ENCODE measurements at regions not wholly inside any gene's neighbourhood (a gene's known extent, or its start where the extent isn't known, plus 50 kb on each side); places are given as distances from the start of the nearest gene placed in this dataset.
"Not testable (repeated sequence)": the region's sequence is repeated elsewhere in the genome, so short reads cannot be mapped to it uniquely, and the experiment has no call there.

DNA sequence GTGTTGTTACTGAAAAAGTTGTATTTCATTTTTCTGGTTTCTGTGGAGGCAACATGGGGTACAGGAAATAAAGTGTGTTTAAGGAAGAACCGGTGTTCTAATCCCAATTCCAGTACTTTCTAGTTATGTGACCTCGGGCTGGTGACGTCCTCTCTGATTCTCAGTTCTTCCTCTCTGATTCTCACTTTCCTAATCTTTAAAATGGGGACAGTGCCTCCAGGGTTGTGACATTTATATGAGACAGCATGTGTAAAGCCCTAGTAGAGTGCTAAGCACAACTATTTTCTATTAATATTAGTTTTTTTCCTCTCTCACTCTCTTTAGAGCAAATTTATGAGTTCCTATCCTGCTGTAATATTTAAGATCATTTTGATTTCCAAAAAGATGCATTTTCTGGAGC is 50.9 kb upstream of the PTPDC1 start:
- no peak for DNase-seq

DNA sequence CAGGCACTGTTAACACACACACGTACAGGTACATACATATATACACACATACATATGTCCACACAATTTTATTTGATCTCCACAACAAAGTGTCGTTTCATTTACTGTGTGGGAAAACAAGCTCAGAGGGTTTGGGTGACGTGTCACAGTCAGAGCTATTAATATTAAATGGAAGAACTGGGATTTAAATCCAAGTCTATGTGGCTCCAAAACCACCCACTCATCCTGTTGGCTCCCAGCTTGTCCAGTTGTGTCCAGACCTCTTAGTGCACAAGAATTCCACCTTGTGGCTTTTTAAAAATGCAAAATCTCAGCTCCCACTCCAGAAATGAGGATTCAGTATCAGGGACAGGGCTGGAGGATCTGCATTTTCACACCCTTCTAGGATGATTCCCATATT is 52.3 kb upstream of the PTPDC1 start:
- DNase-seq, result no peak

DNA sequence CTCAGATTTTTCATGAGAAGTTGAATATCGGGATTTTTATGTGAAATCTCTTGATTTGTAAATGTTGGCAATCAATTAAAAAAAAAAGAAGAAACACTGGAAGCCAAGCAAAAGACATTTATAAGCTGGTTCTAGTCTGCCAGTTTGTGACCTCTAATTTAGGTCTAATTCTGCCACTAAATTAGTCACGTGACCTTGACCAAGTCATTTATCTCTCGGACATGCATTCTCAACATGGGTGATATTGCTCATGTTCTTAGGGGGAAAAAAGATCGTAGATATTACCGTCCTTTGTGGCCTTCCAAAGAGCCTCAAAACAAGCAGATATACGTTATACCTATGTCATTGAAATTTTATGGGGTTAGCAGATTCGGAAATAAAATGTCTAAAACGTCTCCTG is 52.9 kb upstream of the PTPDC1 start:
- DNase-seq, result no peak

DNA sequence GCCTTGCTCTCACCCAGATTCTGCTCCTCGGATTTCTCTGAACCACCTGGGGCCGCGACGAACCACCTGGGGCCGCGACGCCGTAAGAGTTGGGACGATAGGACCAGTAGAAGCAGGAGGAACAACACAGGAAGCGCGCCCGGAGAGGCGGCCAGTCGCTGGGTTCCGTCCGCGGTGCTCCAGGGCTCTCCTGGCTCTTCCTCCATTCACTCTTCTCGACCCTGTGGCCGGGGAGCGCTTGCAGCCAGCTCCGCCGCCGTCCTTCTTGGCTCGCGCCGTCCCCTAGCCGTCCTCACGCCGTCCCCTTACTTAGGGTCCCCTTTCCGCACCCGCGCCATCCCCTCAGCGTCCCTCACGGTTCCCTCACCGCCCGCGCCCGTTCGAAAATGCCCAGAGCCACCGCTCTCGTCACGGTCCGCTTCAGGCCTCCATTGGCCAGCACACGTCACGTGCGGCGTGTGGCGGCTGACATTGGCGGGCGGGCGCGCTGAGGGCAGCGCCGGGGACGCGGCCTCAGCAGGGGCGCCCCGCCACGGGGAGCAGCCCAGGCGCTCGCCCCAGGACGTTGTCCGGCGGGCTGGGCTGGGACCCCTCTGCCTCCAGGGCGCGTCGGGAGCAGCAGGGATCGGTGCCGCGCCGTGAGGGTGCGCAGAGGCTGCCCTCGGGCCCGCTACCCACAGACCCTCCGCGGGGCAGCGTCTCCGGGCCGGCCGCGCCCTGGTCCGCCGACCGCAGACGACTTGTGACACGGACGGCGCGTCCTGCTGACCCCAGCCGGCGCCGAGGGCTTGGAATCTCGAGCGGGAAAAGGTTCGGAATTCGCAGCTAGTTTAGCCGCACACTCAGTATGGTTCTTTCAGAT is 53.7 kb upstream of the PTPDC1 start:
- DNase-seq, result peak in 55 of 56 donors; percentile 20 to 91 (median 76)

DNA sequence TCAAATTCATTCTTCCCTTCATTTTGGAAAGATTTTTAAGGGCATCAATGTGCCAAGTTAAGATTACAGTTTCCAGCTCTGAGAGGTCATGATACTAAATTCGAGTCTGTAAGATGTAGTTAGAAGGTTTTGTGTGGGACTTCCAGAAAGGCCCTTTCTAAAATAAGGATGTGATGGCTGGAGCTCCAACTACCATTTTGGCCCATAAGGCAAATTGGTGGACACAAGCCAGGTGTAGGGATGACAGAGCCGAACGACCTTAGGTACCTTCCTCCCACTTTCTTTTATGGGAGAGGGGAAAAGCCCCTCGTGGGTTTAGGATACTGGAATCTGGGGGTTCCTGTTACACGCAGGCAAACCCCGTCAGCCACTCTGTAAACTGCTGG is 54.3 kb upstream of the PTPDC1 start:
- no peak for DNase-seq

DNA sequence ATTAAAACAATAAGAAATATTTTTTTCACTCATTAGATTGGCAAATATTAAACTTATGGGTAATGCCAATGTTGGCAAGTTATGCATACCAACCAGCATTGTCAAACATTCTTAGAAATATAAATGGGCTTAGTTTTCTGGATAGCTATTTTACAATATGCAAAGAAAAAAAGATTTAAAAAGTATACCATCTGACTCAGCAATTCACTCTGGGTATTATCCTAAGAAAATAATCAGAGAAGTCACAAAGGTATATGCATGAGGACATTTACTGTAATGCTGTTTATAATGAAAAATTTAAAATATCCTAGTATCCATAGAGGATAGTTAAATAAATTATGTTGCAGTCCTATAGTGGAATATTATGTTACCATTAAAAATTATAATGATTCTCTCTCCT is 57.4 kb upstream of the PTPDC1 start:
- DNase-seq, result no peak

DNA sequence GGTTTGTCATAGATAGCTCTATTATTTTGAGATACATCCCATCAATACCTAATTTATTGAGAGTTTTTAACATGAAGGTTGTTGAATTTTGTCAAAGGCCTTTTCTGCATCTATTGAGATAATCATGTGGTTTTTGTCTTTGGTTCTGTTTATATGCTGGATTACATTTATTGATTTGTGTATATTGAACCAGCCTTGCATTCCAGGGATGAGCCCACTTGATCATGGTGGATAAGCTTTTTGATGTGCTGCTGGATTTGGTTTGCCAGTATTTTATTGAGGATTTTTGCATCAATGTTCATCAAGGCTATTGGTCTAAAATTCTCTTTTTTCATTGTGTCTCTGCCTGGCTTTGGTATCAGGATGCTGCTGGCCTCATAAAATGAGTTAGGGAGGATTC is 61.8 kb upstream of the PTPDC1 start:
- DNase-seq, result not testable (repeated sequence)

DNA sequence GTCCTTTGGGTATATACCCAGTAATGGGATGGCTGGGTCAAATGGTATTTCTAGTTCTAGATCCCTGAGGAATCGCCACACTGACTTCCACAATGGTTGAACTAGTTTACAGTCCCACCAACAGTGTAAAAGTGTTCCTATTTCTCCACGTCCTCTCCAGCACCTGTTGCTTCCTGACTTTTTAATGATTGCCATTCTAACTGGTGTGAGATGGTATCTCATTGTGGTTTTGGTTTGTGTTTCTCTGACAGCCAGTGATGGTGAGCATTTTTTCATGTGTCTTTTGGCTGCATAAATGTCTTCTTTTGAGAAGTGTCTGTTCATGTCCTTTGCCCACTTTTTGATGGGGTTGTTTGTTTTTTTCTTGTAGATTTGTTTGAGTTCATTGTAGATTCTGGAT is 63.4 kb upstream of the PTPDC1 start:
- DNase-seq, result not testable (repeated sequence)

DNA sequence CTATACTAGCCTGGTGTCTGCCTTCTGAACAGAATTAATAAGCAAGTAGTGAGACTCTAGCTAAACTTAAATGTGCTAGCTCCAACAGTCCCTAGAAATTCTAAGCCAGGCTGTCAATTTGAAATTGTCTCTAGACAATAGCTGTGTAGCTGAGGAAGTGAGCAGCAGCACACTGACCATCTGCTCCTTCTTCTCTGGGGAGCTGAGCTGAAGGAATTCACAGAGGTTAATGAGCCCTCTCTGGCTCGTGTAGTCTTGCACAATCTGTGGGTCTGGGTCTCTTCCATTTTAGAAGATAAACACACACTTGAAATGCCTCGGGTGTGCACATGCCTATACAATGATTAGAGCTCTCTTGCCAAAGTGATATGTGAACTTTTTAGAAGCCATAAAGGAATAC is 63.5 kb upstream of the BARX1 start:
- DNase-seq, result no peak

DNA sequence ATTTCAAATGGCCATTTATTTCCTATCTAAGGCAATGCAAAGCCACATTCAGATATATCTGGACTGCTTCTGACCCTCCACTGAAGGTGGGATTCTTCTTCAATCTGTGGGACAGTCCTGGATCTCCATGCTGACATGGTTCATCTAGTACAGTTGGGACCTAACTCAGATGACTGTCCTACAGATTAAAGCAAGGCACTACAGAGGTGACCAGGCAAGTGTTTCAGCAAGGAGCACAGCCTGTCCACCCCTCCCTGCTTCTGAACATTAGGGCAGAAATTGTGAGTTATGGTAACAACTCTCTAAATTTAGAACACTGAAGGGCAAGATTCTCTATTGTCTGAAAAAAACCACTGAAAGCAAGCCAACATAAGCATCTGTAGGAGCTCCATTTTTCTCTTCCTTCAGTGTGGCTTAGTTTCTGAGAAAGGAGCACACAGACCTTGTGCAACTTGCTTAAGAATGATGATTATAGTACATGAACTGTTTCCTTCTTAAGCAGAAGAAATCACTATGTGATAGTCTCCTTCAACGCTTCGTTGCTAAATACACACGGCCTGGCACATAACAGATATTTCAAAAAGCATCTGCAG is 62.9 kb upstream of the BARX1 start:
- no peak for DNase-seq

DNA sequence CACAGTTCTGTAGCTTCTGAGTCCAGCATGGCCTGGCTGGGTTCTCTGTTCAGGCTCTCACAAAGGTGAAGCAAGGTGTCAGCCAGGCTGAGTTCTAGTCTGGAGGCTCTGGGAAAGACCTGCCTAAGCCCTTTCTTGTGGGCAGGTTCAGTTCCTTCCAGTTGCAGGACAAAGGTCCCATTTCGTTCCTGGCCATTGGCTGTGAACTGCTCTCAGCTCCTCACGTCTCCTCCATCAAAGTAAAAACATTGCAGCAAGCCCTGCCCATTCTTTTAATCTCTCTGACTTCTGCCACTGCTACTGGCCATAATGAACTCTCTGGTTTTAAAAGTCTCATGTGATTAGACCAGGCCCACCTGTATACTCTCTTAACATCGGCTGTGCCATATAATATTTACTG is 61.6 kb upstream of the BARX1 start:
- DNase-seq, result no peak

DNA sequence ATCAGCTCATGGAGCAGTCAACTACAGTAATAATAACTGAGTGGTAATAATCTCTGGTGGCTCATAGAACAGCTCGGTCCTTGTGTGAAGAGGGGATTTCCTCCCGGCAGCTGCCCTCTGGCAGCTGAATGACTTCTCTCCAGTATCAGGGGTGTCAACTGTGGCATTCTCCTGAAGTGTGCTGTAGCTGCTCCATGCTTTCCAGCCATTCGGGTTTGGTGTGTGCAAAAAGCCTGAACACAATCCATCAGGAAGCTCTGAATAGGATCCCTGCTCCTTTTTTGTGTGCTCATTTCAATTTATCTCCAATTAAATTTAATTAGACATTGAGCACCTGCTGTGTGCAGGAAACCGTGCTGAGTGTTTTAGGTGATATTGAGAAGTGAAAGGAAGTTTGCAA is 59.8 kb upstream of the BARX1 start:
- DNase-seq, result no peak

DNA sequence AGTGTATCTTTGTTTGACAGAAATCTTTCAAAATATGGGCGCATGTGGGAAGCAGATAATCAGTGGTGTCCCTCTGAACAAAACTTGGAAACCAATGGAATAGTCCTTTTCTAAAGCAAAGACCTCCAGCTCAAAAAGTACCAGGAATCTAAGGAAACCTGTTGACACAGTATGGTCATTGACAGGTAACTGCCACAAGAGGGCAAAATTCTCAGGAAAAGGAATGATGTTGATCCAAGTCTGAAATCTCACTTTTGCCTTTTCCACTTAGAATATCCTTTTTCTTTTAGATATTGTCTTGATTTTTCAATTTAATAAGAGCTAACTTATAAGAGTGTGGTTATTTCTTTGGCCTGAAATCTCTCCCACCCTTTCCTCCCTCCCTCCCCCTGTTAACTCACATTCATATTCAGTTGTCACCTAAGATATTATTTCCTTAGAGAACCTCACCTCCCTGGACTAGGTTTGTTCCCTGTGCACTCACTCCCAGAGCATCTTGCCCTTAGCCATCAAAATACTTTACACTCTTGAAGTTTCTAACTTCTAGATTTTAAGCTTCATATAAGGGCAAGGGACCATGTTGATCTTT is 59.0 kb upstream of the BARX1 start:
- no peak for DNase-seq

DNA sequence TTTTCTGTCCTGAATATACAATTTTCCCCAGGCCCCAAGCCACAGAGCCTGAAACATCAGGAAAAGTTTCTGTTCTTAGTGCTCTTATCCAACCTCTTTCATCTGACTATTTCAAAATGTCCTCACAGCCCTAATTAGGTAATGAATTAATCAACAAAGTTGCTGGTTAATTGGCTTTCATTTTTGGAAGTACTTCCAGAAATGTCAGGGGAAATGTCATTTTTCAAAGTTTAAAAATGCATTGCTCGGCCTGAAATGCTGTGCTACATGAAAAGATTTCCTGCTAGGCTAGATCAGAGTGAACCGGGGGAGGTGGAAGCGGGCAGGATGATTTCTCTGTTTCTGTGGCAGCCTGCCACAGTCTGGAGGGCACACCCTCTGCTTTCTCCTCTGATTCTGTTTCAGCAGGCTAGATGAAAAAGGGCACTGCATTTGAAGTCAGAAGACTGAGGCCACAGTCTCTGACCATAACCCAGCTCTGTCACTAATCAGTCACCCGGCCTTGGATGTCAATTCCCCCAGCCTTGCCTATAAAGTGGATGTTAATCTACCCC is 55.9 kb upstream of the BARX1 start:
- peak in 4 of 56 donors; percentile 1 to 32 (median 11) for DNase-seq

DNA sequence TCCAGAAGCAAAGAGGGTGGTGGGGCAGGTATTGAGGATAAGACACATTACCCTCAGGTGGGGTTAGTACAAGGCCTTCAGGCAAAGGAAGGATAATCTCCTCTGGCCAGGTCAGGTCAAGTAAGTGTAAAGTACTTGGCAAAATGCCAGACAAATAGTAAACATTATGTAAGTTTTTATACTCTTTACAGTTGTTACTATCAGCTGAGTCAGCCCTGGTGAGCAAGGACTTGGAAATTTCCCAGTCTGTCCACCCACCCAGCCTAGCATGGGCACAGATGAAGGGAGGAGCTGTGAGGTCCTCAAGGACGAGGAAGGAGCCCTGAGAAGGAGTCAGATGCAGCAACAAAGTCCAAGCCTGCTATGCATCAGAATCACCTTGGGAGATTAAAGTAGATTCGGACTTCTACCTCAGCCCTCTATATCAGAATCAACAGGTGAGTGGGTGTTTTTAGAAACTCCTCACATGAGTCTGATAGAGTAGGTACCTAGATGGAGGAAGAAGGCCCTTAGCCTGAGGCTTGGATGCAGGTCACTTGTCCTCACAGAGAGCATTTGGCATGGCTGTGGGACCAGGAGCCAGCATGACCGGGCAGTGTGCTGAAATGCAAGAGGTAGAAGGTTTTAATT is 50.2 kb upstream of the BARX1 start:
- DNase-seq, result no peak

Measured in nucleus accumbens (tissue), 56 donors.